A673 (cell line): ENCODE measurements at regions not wholly inside any gene's neighbourhood (a gene's known extent, or its start where the extent isn't known, plus 50 kb on each side); places are given as distances from the start of the nearest gene placed in this dataset.

Experiments
- CTCF ChIP-seq: fragments of 300-800, 200-600 bp; sonication (generic); conservative IDR thresholded peaks from 2 replicates; pipeline ENCODE4 v1.5.1; 2017; ENCODE audit warnings: low read depth, mild to moderate bottlenecking, antibody characterized with exemption, low read length, moderate library complexity, mixed read lengths
- EZH2 ChIP-seq: fragments of 200-600 bp; sonication (generic); IDR thresholded peaks from 2 replicates; pipeline ENCODE4 v1.6.1; 2017; ENCODE audit warnings: borderline replicate concordance, low read depth, mild to moderate bottlenecking, mixed read lengths, antibody characterized with exemption, low read length; ENCODE audit not compliant: poor library complexity, severe bottlenecking

- TF ChIP-seq CTCF (no peak), EZH2 (no peak)
Measured at GRCh38 chr13:34577051-34577450, 365.0 kb upstream of the NBEA start.
